ENCODE measurements at regions not wholly inside any gene's neighbourhood (a gene's known extent, or its start where the extent isn't known, plus 50 kb on each side); places are given as distances from the start of the nearest gene placed in this dataset.

GRCh38 chr2:51990684-51991083 lies 958.8 kb upstream of the NRXN1 start:
- intact Hi-C loops (cut with DNase I; ENCODE audit: low total_unique reads) = no loop called here
- no peaks in the 10 kb centered on the region for H3K36me3 ChIP-seq

GRCh38 chr2:51986101-51986500 lies 954.2 kb upstream of the NRXN1 start:
- H3K9me3 ChIP-seq = no peaks in the 10 kb centered on the region
- no peaks in the 10 kb centered on the region for H3K36me3 ChIP-seq
- H3K4me3 ChIP-seq = no peak overlapping the region
- H3K4me1 ChIP-seq = no peaks in the 10 kb centered on the region
- intact Hi-C loops (cut with DNase I; ENCODE audit: low total_unique reads) = no loop called here
- no peaks in the 10 kb centered on the region for H3K27me3 ChIP-seq
- no peak for DNase-seq
- no peak overlapping the region for H3K27ac ChIP-seq
- TF ChIP-seq, protein P1, sequence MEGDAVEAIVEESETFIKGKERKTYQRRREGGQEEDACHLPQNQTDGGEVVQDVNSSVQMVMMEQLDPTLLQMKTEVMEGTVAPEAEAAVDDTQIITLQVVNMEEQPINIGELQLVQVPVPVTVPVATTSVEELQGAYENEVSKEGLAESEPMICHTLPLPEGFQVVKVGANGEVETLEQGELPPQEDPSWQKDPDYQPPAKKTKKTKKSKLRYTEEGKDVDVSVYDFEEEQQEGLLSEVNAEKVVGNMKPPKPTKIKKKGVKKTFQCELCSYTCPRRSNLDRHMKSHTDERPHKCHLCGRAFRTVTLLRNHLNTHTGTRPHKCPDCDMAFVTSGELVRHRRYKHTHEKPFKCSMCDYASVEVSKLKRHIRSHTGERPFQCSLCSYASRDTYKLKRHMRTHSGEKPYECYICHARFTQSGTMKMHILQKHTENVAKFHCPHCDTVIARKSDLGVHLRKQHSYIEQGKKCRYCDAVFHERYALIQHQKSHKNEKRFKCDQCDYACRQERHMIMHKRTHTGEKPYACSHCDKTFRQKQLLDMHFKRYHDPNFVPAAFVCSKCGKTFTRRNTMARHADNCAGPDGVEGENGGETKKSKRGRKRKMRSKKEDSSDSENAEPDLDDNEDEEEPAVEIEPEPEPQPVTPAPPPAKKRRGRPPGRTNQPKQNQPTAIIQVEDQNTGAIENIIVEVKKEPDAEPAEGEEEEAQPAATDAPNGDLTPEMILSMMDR (IDR thresholded peaks at IDR 0.05) = no peak

More at GRCh38 chr2:51990684-51991083, 958.8 kb upstream of the NRXN1 start:
- Histone ChIP-seq H3K9me3 (no peaks in the 10 kb centered on the region), H3K4me3 (no peak overlapping the region), H3K27ac (no peak overlapping the region), H3K4me1 (no peaks in the 10 kb centered on the region), H3K27me3 (no peaks in the 10 kb centered on the region)
- DNase-seq = no peak
- TF ChIP-seq, protein P1 (IDR thresholded peaks at IDR 0.05) = no peak

DNA sequence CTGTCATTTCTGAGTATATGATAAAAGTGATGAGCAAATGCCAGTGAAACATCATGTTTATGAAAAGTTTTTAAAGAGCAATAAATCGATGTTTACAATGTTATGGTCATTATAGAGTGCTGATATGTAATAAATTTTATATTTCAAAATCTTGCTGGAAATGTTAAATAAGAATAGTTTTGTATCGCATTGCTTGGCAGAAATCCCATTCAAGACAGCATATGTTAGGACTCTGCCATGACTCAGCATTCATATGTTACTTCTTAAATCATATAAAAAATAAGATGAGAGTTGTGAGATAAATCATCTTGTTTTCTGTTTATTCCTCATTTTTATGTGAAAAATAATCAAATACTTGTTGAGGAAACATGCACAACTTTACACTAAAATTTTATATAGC lies 949.9 kb upstream of the NRXN1 start:
- no peaks in the 10 kb centered on the region for H3K36me3 ChIP-seq
- intact Hi-C loops (cut with DNase I; ENCODE audit: low total_unique reads) = no loop called here
- no peaks in the 10 kb centered on the region for H3K27me3 ChIP-seq
- no peaks in the 10 kb centered on the region for H3K9me3 ChIP-seq
- H3K4me1 ChIP-seq = no peaks in the 10 kb centered on the region
- no peak overlapping the region for H3K4me3 ChIP-seq
- DNase-seq = no peak
- TF ChIP-seq, protein P1 (IDR thresholded peaks at IDR 0.05) = no peak
- H3K27ac ChIP-seq = no peak overlapping the region

DNA sequence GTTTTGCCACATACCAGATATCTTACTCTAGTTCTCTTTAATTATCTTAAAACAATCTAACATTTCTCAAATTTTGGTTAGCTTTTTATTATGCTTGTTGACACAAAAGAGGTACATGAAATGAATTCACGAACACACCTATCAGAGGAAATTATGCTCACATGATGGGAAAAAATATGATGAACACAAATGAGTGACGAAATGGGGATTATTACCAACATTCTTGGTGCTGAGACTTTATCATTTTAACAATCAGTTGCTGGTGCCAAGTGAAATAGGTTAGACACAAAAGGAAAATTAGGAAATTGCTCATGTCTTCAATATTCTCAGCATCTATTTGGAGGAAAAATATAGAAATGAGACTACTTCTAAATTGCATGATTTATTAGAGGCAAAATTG lies 944.7 kb upstream of the NRXN1 start:
- no peak overlapping the region for H3K4me3 ChIP-seq
- TF ChIP-seq, protein P1 (IDR thresholded peaks at IDR 0.05) = no peak
- no peaks in the 10 kb centered on the region for H3K36me3 ChIP-seq
- no peak for DNase-seq
- no peaks in the 10 kb centered on the region for H3K27me3 ChIP-seq
- no peaks in the 10 kb centered on the region for H3K4me1 ChIP-seq
- no peak overlapping the region for H3K27ac ChIP-seq
- no peaks in the 10 kb centered on the region for H3K9me3 ChIP-seq
- intact Hi-C loops (cut with DNase I; ENCODE audit: low total_unique reads) = no loop called here

- no peak for DNase-seq
- TF ChIP-seq, protein P1 (IDR thresholded peaks at IDR 0.05) = no peak
- Histone ChIP-seq H3K27ac (no peak overlapping the region), H3K36me3 (no peaks in the 10 kb centered on the region), H3K4me3 (no peak overlapping the region), H3K27me3 (no peaks in the 10 kb centered on the region), H3K4me1 (no peaks in the 10 kb centered on the region), H3K9me3 (no peaks in the 10 kb centered on the region)
- intact Hi-C loops (cut with DNase I; ENCODE audit: low total_unique reads) = no loop called here
Measured at GRCh38 chr2:51971136-51971535, 939.2 kb upstream of the NRXN1 start.

DNA sequence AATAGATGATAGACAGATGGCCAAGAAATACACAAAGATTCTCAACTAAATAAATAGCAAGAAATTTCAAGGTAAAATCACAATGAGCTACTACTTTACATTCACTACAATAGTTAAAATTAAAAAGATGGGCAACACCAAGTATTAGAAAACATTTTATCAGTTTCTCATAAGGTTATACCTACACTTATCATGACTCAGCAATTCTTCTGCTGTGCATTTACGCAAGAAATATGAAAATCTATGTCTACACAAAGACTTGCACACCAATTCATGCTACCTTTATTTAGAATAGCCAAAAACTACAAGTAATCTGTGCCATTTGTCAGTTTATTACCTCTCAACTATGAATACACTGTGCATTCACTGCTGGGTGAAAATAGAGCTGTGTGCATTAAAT lies 937.4 kb upstream of the NRXN1 start:
- Histone ChIP-seq H3K4me3 (no peak overlapping the region), H3K4me1 (no peaks in the 10 kb centered on the region), H3K27me3 (no peaks in the 10 kb centered on the region), H3K36me3 (no peaks in the 10 kb centered on the region), H3K27ac (no peak overlapping the region), H3K9me3 (no peaks in the 10 kb centered on the region)
- intact Hi-C loops (cut with DNase I; ENCODE audit: low total_unique reads) = no loop called here
- TF ChIP-seq, protein P1 (IDR thresholded peaks at IDR 0.05) = no peak
- no peak for DNase-seq
